ENCODE measurements at regions not wholly inside any gene's neighbourhood (a gene's known extent, or its start where the extent isn't known, plus 50 kb on each side); places are given as distances from the start of the nearest gene placed in this dataset.

- TF ChIP-seq, protein P1, sequence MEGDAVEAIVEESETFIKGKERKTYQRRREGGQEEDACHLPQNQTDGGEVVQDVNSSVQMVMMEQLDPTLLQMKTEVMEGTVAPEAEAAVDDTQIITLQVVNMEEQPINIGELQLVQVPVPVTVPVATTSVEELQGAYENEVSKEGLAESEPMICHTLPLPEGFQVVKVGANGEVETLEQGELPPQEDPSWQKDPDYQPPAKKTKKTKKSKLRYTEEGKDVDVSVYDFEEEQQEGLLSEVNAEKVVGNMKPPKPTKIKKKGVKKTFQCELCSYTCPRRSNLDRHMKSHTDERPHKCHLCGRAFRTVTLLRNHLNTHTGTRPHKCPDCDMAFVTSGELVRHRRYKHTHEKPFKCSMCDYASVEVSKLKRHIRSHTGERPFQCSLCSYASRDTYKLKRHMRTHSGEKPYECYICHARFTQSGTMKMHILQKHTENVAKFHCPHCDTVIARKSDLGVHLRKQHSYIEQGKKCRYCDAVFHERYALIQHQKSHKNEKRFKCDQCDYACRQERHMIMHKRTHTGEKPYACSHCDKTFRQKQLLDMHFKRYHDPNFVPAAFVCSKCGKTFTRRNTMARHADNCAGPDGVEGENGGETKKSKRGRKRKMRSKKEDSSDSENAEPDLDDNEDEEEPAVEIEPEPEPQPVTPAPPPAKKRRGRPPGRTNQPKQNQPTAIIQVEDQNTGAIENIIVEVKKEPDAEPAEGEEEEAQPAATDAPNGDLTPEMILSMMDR (IDR thresholded peaks at IDR 0.05; ENCODE audit: low read depth, low read length), result no peak
- no peaks in the 10 kb centered on the region for H3K27me3 ChIP-seq
- H3K36me3 ChIP-seq, result no peaks in the 10 kb centered on the region
- no peaks in the 10 kb centered on the region for H3K9me3 ChIP-seq (ENCODE audit: low read depth)
- H3K4me1 ChIP-seq (ENCODE audit: low read depth), result no peaks in the 10 kb centered on the region
- H3K4me3 ChIP-seq, result no peak overlapping the region
- no peak for DNase-seq (ENCODE audit: low read depth in 1 of 2, low spot score in 1 of 2)
- no peak overlapping the region for H3K27ac ChIP-seq
Observed at GRCh38 chr13:95357875-95358274, 56.6 kb upstream of the ABCC4 start.

DNA sequence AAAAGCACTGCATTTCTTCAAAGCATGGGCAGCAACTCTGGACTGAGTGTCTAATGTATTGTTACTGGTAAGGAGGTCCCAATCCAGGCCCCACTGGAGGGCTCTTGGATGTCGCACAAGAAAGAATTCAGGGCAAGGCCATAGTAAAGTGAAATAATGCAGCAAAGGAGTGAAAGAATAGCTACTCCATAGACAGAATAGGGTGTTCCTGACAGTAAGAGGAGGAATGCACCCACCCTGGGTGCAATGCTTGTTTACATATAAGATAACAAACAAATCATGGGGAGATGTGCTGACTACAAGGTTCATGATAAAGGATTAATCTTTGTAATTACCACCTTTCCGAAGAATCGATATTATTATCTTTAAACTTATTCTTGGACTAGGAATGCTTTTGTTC lies 58.8 kb upstream of the ABCC4 start:
- no peak overlapping the region for H3K4me3 ChIP-seq
- H3K4me1 ChIP-seq (ENCODE audit: low read depth), result no peaks in the 10 kb centered on the region
- no peak for DNase-seq (ENCODE audit: low read depth in 1 of 2, low spot score in 1 of 2)

DNA sequence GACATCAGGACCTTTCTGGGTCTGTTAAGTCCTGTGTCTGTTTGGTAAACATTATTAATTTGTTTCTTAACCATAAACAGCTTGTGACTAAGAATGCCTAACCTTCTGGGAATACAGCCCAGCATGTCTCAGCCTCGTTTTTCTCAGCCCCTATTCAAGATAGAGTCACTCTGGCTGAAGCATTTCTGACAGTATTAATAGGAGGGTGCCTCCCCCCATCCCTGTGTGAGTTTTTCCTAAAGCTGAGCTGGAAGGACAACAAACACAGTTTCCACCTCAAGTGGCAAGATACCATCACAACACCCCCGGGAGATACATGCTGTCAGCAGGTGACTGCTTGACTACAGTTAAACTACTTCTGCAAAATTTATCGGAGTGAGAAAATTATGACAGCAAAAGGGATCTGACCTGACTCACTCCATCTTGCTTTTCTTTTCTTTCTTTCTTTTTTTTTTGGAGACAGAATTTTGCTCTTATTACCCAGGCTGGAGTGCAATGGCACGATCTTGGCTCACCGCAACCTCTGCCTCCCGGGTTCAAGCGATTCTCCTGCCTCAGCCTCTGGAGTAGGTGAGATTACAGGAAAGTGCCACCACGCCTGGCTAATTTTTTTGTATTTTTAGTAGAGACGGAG lies 59.3 kb upstream of the ABCC4 start:
- no peak overlapping the region for H3K27ac ChIP-seq
- DNase-seq (ENCODE audit: low read depth in 1 of 2, low spot score in 1 of 2), result no peak
- TF ChIP-seq, protein P1 (IDR thresholded peaks at IDR 0.05; ENCODE audit: low read depth, low read length), result no peak
- H3K4me1 ChIP-seq (ENCODE audit: low read depth), result no peaks in the 10 kb centered on the region
- H3K27me3 ChIP-seq, result no peaks in the 10 kb centered on the region
- H3K36me3 ChIP-seq, result no peaks in the 10 kb centered on the region
- H3K9me3 ChIP-seq (ENCODE audit: low read depth), result no peaks in the 10 kb centered on the region
- no peak overlapping the region for H3K4me3 ChIP-seq

More for the DNA sequence above, 58.8 kb upstream of the ABCC4 start:
- Histone ChIP-seq H3K27me3 (no peaks in the 10 kb centered on the region), H3K9me3 (ENCODE audit: low read depth) (no peaks in the 10 kb centered on the region), H3K36me3 (no peaks in the 10 kb centered on the region), H3K27ac (no peak overlapping the region)
- TF ChIP-seq, protein P1 (IDR thresholded peaks at IDR 0.05; ENCODE audit: low read depth, low read length), result no peak

DNA sequence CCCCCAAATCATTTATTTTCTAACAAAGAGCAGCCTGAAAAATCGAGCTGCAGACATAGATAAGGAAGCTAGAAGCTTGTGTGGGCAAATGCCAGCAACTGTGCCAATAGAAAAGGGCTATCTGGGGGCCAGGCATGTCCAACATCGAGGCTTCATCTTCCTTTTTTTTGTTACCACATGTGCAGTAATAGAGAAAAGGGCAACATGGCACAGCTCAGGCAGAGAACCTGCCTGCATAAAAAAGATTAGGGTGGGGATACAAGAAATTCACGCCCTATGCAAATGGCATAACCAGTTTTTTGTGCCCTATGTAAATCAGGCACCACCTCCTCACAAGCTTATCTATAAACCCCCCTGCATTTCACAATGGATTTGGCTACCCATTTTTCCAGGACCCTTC lies 60.4 kb upstream of the ABCC4 start:
- H3K27me3 ChIP-seq, result no peaks in the 10 kb centered on the region
- no peaks in the 10 kb centered on the region for H3K36me3 ChIP-seq
- H3K4me1 ChIP-seq (ENCODE audit: low read depth), result no peaks in the 10 kb centered on the region
- no peaks in the 10 kb centered on the region for H3K9me3 ChIP-seq (ENCODE audit: low read depth)
- no peak overlapping the region for H3K4me3 ChIP-seq
- H3K27ac ChIP-seq, result no peak overlapping the region
- no peak for DNase-seq (ENCODE audit: low read depth in 1 of 2, low spot score in 1 of 2)
- TF ChIP-seq, protein P1 (IDR thresholded peaks at IDR 0.05; ENCODE audit: low read depth, low read length), result no peak

GRCh38 chr13:95362666-95363065 lies 61.4 kb upstream of the ABCC4 start:
- Histone ChIP-seq H3K4me3 (no peak overlapping the region), H3K4me1 (ENCODE audit: low read depth) (no peaks in the 10 kb centered on the region), H3K36me3 (no peaks in the 10 kb centered on the region), H3K9me3 (ENCODE audit: low read depth) (no peaks in the 10 kb centered on the region), H3K27me3 (no peaks in the 10 kb centered on the region), H3K27ac (no peak overlapping the region)
- TF ChIP-seq, protein P1 (IDR thresholded peaks at IDR 0.05; ENCODE audit: low read depth, low read length), result no peak
- no peak for DNase-seq (ENCODE audit: low read depth in 1 of 2, low spot score in 1 of 2)

Measured in cardiac muscle cell (in vitro differentiated cells and primary cell).